Psoas muscle (tissue), 7 donors: ENCODE measurements at regions not wholly inside any gene's neighbourhood (a gene's known extent, or its start where the extent isn't known, plus 50 kb on each side); places are given as distances from the start of the nearest gene placed in this dataset.

ENCODE experiments used
- ATAC-seq, 4 donors: fragments of 200-7000 bp; cut with Tn5 transposase; one replicate each; pipeline ENCODE4 v1.9.1; 2020; ENCODE audit warnings: moderate library complexity in 3 of 4, mild to moderate bottlenecking in 2 of 4
- DNase-seq, 2 donors: peaks; one replicate each; pipeline ENCODE4 v3.0.0-alpha.2; 2020
- H3K27ac ChIP-seq: fragments of 200-600 bp; one replicate; pipeline ENCODE4 v1.8.0; 2022
- H3K27me3 ChIP-seq, 3 donors: fragments of 200-600 bp in 1 of 3; one replicate each; pipeline versions ENCODE4 v1.6.1 to v1.8.0; 2013 to 2022; ENCODE audit warnings: low read length in 2 of 3, mild to moderate bottlenecking in 2 of 3, moderate library complexity in 1 of 3; ENCODE audit not compliant: insufficient read depth in 3 of 3
- H3K36me3 ChIP-seq, 2 donors: fragments of 200-600 bp in 1 of 2; one replicate each; pipeline versions ENCODE4 v1.6.1 to v1.8.0; 2013 to 2022; ENCODE audit warnings: low read depth in 1 of 2, mild to moderate bottlenecking in 1 of 2, moderate library complexity in 1 of 2; ENCODE audit not compliant: insufficient read depth in 1 of 2
- H3K4me1 ChIP-seq: fragments of 200-600 bp; one replicate; pipeline ENCODE4 v1.8.0; 2022
- H3K4me3 ChIP-seq: fragments of 200-600 bp; one replicate; pipeline ENCODE4 v1.8.0; 2022; ENCODE audit warnings: mild to moderate bottlenecking
- H3K9me3 ChIP-seq: fragments of 200-600 bp; one replicate; pipeline ENCODE4 v1.8.0; 2022
- CTCF ChIP-seq: fragments of 200-600 bp; IDR thresholded peaks from one replicate; pipeline ENCODE4 v1.8.0; 2022; ENCODE audit warnings: antibody characterized with exemption
- WGBS, 3 donors: extraction: QIAGEN DNeasy Blood & Tissue Kit; methylation state at CpG; one replicate each; pipeline versions ENCODE4 v1.1.6 to v1.1.7; 2013; 5-methylcytosine and 5-hydroxymethylcytosine counted together
- intact Hi-C, 2 donors: fragments of 100-400 bp; cut with DNase I; formaldehyde crosslinking; loops; one replicate each; pipeline versions ENCODE4 v1.11.0 to v1.14.2; 2022
- donor health status: healthy with polysubstance abuse.
- donor health status: DM: no; HTN: no; CAD: no; lungs with moderate emphysema.
- donor health status: Bipolar disorder and iron deficiency.
- donor health status: healthy.
- donor health status: DM: yes; HTN: yes; CAD: no.
- donor health status: DM: no; HTN: no; CAD: no.
- donor health status: DM: yes; HTN: yes; CAD: no.

GRCh38 chr5:114649878-114650277, 288.0 kb downstream of the KCNN2 start:
- Histone ChIP-seq H3K4me3 (no peak overlapping the region), H3K36me3 (no peaks in the 10 kb centered on the region), H3K27me3 (no peaks in the 10 kb centered on the region), H3K27ac (no peak overlapping the region), H3K9me3 (no peaks in the 10 kb centered on the region), H3K4me1 (no peaks in the 10 kb centered on the region)
- no peak for TF ChIP-seq CTCF
- no peak for DNase-seq
- no peak for ATAC-seq
- 81 to 93% (median 89%) methylated on average over 1 of the region's 1 CpG for WGBS, 3 donors
- intact Hi-C loops: no loop called here

DNA sequence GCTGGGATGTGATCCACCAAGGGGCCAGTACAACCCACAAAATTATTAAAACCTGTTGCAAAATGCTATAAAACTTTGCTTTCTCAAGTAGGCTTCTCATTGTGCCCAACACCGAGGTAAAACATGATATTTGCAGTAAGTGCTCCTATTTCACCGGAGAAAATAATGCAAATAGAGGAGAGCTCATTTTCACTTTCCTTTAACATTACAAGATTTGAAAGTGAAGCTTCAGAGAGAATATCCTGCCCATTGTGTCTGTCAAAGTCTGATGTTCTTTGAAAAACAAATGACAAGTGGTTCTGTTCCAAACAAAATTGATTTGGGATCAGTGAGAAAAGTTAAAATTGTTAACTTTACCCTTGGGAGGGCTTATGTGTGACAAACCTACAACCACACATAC, 287.1 kb downstream of the KCNN2 start:
- intact Hi-C loops: no loop called here
- Histone ChIP-seq H3K36me3 (no peaks in the 10 kb centered on the region), H3K4me3 (no peak overlapping the region), H3K27me3 (no peaks in the 10 kb centered on the region), H3K27ac (no peak overlapping the region), H3K9me3 (no peaks in the 10 kb centered on the region), H3K4me1 (no peaks in the 10 kb centered on the region)
- no peak for ATAC-seq
- DNase-seq: no peak
- TF ChIP-seq CTCF: no peak
- 72 to 79% (median 78%) methylated on average over 2 of the region's 2 CpGs for WGBS, 3 donors

DNA sequence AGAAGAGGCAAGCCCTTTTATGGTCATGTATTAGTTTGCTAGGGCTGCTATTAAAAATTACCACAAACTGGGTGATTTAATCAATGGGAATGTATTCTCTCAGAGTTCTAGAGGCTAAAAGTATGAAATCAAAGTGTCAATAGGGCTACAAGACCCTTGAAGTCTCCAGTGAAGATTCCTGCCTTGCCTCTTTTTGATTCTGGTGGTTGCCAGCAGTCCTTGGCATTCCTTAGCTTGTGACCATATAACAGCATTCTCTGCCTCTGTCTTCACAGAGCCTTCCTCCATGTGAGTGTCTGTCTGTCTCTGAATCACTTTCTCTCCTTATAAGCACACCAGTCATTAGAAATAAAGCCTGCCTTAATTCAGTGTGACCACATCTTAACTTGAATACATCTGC, 282.7 kb downstream of the KCNN2 start:
- DNase-seq (no peak), ATAC-seq (no peak)
- Histone ChIP-seq H3K36me3 (no peaks in the 10 kb centered on the region), H3K4me1 (no peaks in the 10 kb centered on the region), H3K9me3 (no peaks in the 10 kb centered on the region), H3K27ac (no peak overlapping the region), H3K27me3 (no peaks in the 10 kb centered on the region), H3K4me3 (no peak overlapping the region)
- intact Hi-C loops: no loop called here
- no peak for TF ChIP-seq CTCF

GRCh38 chr5:114636271-114636670, 274.4 kb downstream of the KCNN2 start:
- Histone ChIP-seq H3K36me3 (no peaks in the 10 kb centered on the region), H3K9me3 (no peaks in the 10 kb centered on the region), H3K27me3 (no peaks in the 10 kb centered on the region), H3K27ac (no peak overlapping the region), H3K4me3 (no peak overlapping the region), H3K4me1 (no peaks in the 10 kb centered on the region)
- WGBS, 3 donors: 62 to 70% (median 64%) methylated on average over 3 of the region's 3 CpGs
- ATAC-seq (no peak), DNase-seq (no peak)
- TF ChIP-seq CTCF: no peak
- intact Hi-C loops: no loop called here

DNA sequence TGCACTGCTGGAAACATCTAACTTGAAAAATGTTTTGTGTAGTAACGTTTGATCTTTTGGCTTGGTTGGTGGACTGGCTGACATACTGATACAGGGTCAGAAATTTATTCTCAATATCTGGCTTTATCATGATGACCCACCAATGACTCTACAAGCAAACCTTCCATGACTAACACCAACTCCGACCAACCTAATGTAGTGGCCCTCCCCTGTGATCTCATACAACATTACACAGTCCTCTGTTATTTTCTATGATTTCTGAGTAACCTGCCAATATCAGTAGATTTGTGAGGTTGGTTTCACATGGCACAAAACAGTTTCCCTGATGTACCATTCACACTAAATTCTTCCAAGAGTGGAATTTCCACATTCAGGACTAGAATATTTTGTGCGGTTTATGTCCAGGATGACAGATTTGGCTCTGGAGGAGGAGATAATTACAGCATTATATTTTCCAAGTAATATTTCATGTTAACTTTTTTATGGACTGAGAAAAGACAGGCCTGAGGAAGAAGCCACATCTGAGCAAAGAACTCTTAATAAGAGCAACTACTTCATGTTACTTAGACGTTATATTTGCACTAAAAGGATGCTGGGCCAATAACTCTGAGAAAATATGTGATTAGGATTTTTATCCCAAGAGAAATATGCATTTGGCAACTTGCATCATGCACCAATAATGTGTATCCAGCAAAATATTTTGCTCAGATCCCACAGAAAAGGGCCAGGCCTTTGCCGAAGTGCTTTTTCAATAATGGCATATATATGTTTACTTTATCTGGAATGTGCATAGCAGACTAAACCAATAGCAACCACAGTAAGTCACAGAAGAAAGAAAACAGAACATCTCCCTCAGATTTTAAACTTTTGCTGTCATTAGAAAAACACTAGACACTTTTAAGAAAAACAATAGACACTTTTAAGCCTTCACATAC, 273.4 kb downstream of the KCNN2 start:
- DNase-seq (no peak), ATAC-seq (no peak)
- WGBS, 3 donors: 60 to 68% (median 65%) methylated on average over 5 of the region's 5 CpGs
- no peak for TF ChIP-seq CTCF
- H3K4me3 ChIP-seq: no peak overlapping the region
- H3K4me1 ChIP-seq: no peaks in the 10 kb centered on the region
- H3K36me3 ChIP-seq: no peaks in the 10 kb centered on the region
- no peak overlapping the region for H3K27ac ChIP-seq
- H3K27me3 ChIP-seq: no peaks in the 10 kb centered on the region
- intact Hi-C loops: no loop called here
- H3K9me3 ChIP-seq: no peaks in the 10 kb centered on the region
